ENCODE measurements at regions not wholly inside any gene's neighbourhood (a gene's known extent, or its start where the extent isn't known, plus 50 kb on each side); places are given as distances from the start of the nearest gene placed in this dataset.

GRCh38 chr13:73730014-73730413, 404.2 kb downstream of the KLF12 start:
- TF ChIP-seq, protein P1, sequence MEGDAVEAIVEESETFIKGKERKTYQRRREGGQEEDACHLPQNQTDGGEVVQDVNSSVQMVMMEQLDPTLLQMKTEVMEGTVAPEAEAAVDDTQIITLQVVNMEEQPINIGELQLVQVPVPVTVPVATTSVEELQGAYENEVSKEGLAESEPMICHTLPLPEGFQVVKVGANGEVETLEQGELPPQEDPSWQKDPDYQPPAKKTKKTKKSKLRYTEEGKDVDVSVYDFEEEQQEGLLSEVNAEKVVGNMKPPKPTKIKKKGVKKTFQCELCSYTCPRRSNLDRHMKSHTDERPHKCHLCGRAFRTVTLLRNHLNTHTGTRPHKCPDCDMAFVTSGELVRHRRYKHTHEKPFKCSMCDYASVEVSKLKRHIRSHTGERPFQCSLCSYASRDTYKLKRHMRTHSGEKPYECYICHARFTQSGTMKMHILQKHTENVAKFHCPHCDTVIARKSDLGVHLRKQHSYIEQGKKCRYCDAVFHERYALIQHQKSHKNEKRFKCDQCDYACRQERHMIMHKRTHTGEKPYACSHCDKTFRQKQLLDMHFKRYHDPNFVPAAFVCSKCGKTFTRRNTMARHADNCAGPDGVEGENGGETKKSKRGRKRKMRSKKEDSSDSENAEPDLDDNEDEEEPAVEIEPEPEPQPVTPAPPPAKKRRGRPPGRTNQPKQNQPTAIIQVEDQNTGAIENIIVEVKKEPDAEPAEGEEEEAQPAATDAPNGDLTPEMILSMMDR (IDR thresholded peaks at IDR 0.05; ENCODE audit: insufficient read depth, low read depth, low read length), result no peak
- DNase-seq (ENCODE audit: low read depth), result no peak
- Histone ChIP-seq H3K4me3 (ENCODE audit: low read depth, low read length) (no peak overlapping the region), H3K36me3 (ENCODE audit: control insufficient read depth, insufficient read depth, low read length) (no peaks in the 10 kb centered on the region), H3K27me3 (ENCODE audit: control insufficient read depth, insufficient read depth, low read length) (no peaks in the 10 kb centered on the region)
- POLR2A ChIA-PET, result no interaction called here
- CTCF ChIA-PET, result no interaction called here

DNA sequence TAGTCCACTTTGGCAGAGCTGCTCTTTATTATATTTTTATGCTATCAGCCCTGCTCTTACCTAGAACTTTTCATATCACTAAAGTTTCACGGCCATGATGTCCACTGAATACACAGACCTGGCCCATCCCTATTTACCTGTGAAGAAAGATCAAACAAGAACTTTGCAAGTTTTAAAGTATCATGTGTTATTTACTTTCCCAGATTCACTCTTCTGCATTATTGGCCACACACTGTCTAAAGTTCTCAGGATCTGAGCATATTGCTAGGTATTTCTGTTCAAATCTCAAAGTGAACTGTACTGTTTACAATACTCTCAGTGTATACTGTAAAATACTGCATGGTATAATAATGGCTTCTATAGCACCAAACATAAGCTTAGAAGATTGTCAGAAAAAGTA, 405.2 kb downstream of the KLF12 start:
- H3K36me3 ChIP-seq (ENCODE audit: control insufficient read depth, insufficient read depth, low read length), result no peaks in the 10 kb centered on the region
- H3K4me3 ChIP-seq (ENCODE audit: low read depth, low read length), result no peak overlapping the region
- no peak for DNase-seq (ENCODE audit: low read depth)
- ChIA-PET POLR2A (no interaction called here), CTCF (no interaction called here)
- no peaks in the 10 kb centered on the region for H3K27me3 ChIP-seq (ENCODE audit: control insufficient read depth, insufficient read depth, low read length)
- TF ChIP-seq, protein P1 (IDR thresholded peaks at IDR 0.05; ENCODE audit: insufficient read depth, low read depth, low read length), result no peak

GRCh38 chr13:73722120-73722519, 412.1 kb downstream of the KLF12 start:
- H3K4me3 ChIP-seq (ENCODE audit: low read depth, low read length), result no peak overlapping the region
- TF ChIP-seq, protein P1 (IDR thresholded peaks at IDR 0.05; ENCODE audit: insufficient read depth, low read depth, low read length), result peak; percentile 52
- ChIA-PET CTCF (interaction anchor here (0.6 to 1.1 kb wide), 4 partner anchors 9 to 1534 kb away, joined by 3 to 6 read pairs (median 4); no protein-coding TSS in a partner anchor), POLR2A (no interaction called here)
- H3K27me3 ChIP-seq (ENCODE audit: control insufficient read depth, insufficient read depth, low read length), result no peaks in the 10 kb centered on the region
- H3K36me3 ChIP-seq (ENCODE audit: control insufficient read depth, insufficient read depth, low read length), result no peaks in the 10 kb centered on the region
- DNase-seq (ENCODE audit: low read depth), result peak; percentile 6

- no peak overlapping the region for H3K4me3 ChIP-seq (ENCODE audit: low read depth, low read length)
- TF ChIP-seq, protein P1 (IDR thresholded peaks at IDR 0.05; ENCODE audit: insufficient read depth, low read depth, low read length), result no peak
- DNase-seq (ENCODE audit: low read depth), result no peak
- POLR2A ChIA-PET, result interaction anchor here (0.7 kb wide), 1 partner anchor 505 kb away, joined by 6 read pairs; no protein-coding TSS in a partner anchor
- no peaks in the 10 kb centered on the region for H3K27me3 ChIP-seq (ENCODE audit: control insufficient read depth, insufficient read depth, low read length)
- CTCF ChIA-PET, result interaction anchor here (0.7 kb wide), 1 partner anchor 1205 kb away, joined by 3 read pairs; no protein-coding TSS in a partner anchor
- H3K36me3 ChIP-seq (ENCODE audit: control insufficient read depth, insufficient read depth, low read length), result no peaks in the 10 kb centered on the region
Measured at GRCh38 chr13:73721571-73721970, 412.6 kb downstream of the KLF12 start.

DNA sequence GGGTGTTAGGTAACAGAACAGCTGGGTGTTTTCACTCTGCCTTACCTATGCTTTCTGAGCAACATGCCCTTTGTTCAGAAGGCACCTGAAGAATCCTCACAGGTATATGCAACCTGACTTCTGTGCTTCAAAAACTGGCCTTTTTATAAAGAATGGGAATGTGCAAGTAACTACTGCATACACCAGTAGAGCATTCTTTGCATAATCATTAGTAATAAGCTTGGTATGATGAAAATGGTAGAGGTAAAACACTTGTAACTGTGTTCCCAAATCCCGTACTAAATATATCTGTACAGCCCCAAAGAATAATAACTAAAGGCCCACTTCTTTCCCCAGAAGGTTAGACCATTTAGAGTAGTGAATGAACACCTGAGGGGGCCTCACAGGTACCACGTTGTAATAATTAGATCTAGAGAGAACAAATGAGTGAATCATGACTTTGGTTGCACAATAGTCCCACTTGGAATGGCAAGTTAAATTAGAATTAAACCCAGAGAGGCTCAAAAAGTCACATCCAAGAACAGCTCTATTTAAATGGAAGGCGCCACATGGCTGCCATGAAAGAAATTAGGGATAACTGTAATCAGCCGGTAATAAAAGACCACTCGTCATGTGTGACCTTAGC, 413.9 kb downstream of the KLF12 start:
- TF ChIP-seq, protein P1 (IDR thresholded peaks at IDR 0.05; ENCODE audit: insufficient read depth, low read depth, low read length), result no peak
- POLR2A ChIA-PET, result no interaction called here
- Histone ChIP-seq H3K4me3 (ENCODE audit: low read depth, low read length) (no peak overlapping the region), H3K36me3 (ENCODE audit: control insufficient read depth, insufficient read depth, low read length) (no peaks in the 10 kb centered on the region), H3K27me3 (ENCODE audit: control insufficient read depth, insufficient read depth, low read length) (no peaks in the 10 kb centered on the region)
- DNase-seq (ENCODE audit: low read depth), result no peak
- CTCF ChIA-PET, result interaction anchor here (1.0 kb wide), 1 partner anchor 880 kb away, joined by 3 read pairs; no protein-coding TSS in a partner anchor
